ENCODE measurements at regions not wholly inside any gene's neighbourhood (a gene's known extent, or its start where the extent isn't known, plus 50 kb on each side); places are given as distances from the start of the nearest gene placed in this dataset.

GRCh38 chr12:46473634-46474329 is 101.2 kb upstream of the SLC38A2 start:
- dilution Hi-C loops (cut with MboI; ENCODE audit: extremely low pct_ligation_motif_present, low sequenced_read_pairs), result no loop called here
- H3K4me2 ChIP-seq (ENCODE audit: insufficient read depth, low read length), result peak overlapping the region; percentile 83
- no peaks in the 10 kb centered on the region for H3K27me3 ChIP-seq (ENCODE audit: control insufficient read depth in 2 of 2, insufficient read depth in 2 of 2, low read length in 2 of 2)
- peak overlapping the region in 1 of 3 experiments; percentile 29 for H3K4me3 ChIP-seq (replicated peaks in 1 of 3; ENCODE audit: insufficient read depth in 1 of 3, low read depth in 1 of 3, low read length in 3 of 3)
- POLR2A ChIA-PET, result interaction anchor here (0.7 to 1.5 kb wide), 2 partner anchors 18 to 42 kb away, joined by 4 to 8 read pairs; no protein-coding TSS in a partner anchor
- DNase-seq (ENCODE audit: low read depth, low spot score), result peak; percentile 98
- intact Hi-C loops (cut with micrococcal nuclease), result loop anchor here (1.0 to 2.0 kb wide), 9 partner anchors 19 to 192 kb away; partner anchors contain the start of gene SLC38A2
- CTCF ChIA-PET, result interaction anchor here (0.8 to 1.6 kb wide), 10 partner anchors 10 to 188 kb away, joined by 3 to 13 read pairs (median 4); no protein-coding TSS in a partner anchor
- peak overlapping the region; percentile 94 for H3K27ac ChIP-seq (ENCODE audit: insufficient read depth, low read depth, low read length)
- TF ChIP-seq CTCF (IDR thresholded peaks at IDR 0.05; ENCODE audit: extremely low read depth in 1 of 2, insufficient read depth in 1 of 2, low read depth in 1 of 2, low read length in 2 of 2) (no peak), JUN (IDR thresholded peaks at IDR 0.05; ENCODE audit: borderline replicate concordance, insufficient read depth, insufficient read length, low read depth) (peak; percentile 84), POLR2AphosphoS5 (IDR thresholded peaks at IDR 0.05; ENCODE audit: insufficient read depth, low read depth, low read length) (peak; percentile 86), POLR2A (IDR thresholded peaks at IDR 0.05; ENCODE audit: low read depth, low read length) (peak; percentile 19), EZH2 (IDR thresholded peaks at IDR 0.05; ENCODE audit: borderline replicate concordance, low read depth, low read length, severe bottlenecking) (no peak), MYC (IDR thresholded peaks at IDR 0.05; ENCODE audit: low read depth, low read length) (no peak), FOS (IDR thresholded peaks at IDR 0.05; ENCODE audit: borderline replicate concordance, insufficient read depth, low read length) (peak; percentile 92), GATA2 (IDR thresholded peaks at IDR 0.05; ENCODE audit: insufficient read depth, insufficient read length, low read depth, low read length) (peak; percentile 89)
- TF ChIP-seq, protein P1, sequence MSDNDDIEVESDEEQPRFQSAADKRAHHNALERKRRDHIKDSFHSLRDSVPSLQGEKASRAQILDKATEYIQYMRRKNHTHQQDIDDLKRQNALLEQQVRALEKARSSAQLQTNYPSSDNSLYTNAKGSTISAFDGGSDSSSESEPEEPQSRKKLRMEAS (IDR thresholded peaks at IDR 0.05; ENCODE audit: insufficient read depth, insufficient read length), result no peak
- BruUV-seq (replicated peaks), result TSS peak; percentile 94
- no peaks in the 10 kb centered on the region for H3K9me3 ChIP-seq (replicated peaks; ENCODE audit: control insufficient read depth, insufficient read depth, low read length)
- no peaks in the 10 kb centered on the region for H3K9me1 ChIP-seq (replicated peaks; ENCODE audit: control insufficient read depth, extremely low read depth, insufficient read depth, low read length)
- no peaks in the 10 kb centered on the region for H3K36me3 ChIP-seq (ENCODE audit: control insufficient read depth in 2 of 2, extremely low read depth in 1 of 2, insufficient read depth in 2 of 2, low read length in 2 of 2)
- FAIRE-seq, result peak; percentile 63
- H3K79me2 ChIP-seq (ENCODE audit: control insufficient read depth, insufficient read depth, low read length), result no peaks in the 10 kb centered on the region
- H4K20me1 ChIP-seq (replicated peaks; ENCODE audit: control insufficient read depth, extremely low read depth, insufficient read depth, low read length), result no peaks in the 10 kb centered on the region
- peak overlapping the region; percentile 91 for H3K9ac ChIP-seq (replicated peaks; ENCODE audit: extremely low read depth, insufficient read depth, low read length)
- peaks cover 56% of the 10 kb centered on the region for H3K4me1 ChIP-seq (ENCODE audit: control insufficient read depth, extremely low read depth, insufficient read depth, low read length)
- peak overlapping the region; percentile 75 for H2AFZ ChIP-seq (ENCODE audit: low read depth, low read length)

Data from endothelial cell of umbilical vein (primary cell).